Fibroblast of villous mesenchyme (primary cell): ENCODE measurements at regions not wholly inside any gene's neighbourhood (a gene's known extent, or its start where the extent isn't known, plus 50 kb on each side); places are given as distances from the start of the nearest gene placed in this dataset.

Source experiments
- DNase-seq: peaks from one replicate; pipeline ENCODE4 v3.0.0-alpha.2; 2010; ENCODE audit warnings: low read depth
- H3K4me3 ChIP-seq: 2 replicates; pipeline ENCODE4 v1.5.1; 2011; ENCODE audit warnings: low read depth, mild to moderate bottlenecking, low read length
- CTCF ChIP-seq: IDR thresholded peaks from 2 replicates; pipeline ENCODE4 v1.5.1; 2012; ENCODE audit warnings: low read depth, mild to moderate bottlenecking, low read length; ENCODE audit not compliant: insufficient read depth

GRCh38 chr7:25543210-25543609 is 314.9 kb upstream of the NPVF start:
- no peak for TF ChIP-seq CTCF
- H3K4me3 ChIP-seq: no peak overlapping the region
- DNase-seq: no peak

- no peak for TF ChIP-seq CTCF
- no peak for DNase-seq
These were observed 315.5 kb upstream of the NPVF start for GRCh38 chr7:25543798-25544197.

GRCh38 chr7:25544254-25544653 is 316.0 kb upstream of the NPVF start:
- DNase-seq: no peak
- H3K4me3 ChIP-seq: no peak overlapping the region
- TF ChIP-seq CTCF: no peak

More at GRCh38 chr7:25543798-25544197, 315.5 kb upstream of the NPVF start:
- H3K4me3 ChIP-seq: no peak overlapping the region

GRCh38 chr7:25545124-25546008 is 317.1 kb upstream of the NPVF start:
- no peak for TF ChIP-seq CTCF
- H3K4me3 ChIP-seq: no peak overlapping the region
- no peak for DNase-seq

GRCh38 chr7:25546306-25546705 is 318.0 kb upstream of the NPVF start:
- TF ChIP-seq CTCF: no peak
- no peak for DNase-seq
- H3K4me3 ChIP-seq: no peak overlapping the region

- peak; percentile 1 for DNase-seq
- H3K4me3 ChIP-seq: no peak overlapping the region
- no peak for TF ChIP-seq CTCF
These were observed 321.1 kb upstream of the NPVF start for GRCh38 chr7:25549271-25549921.
